GM20000 (cell line): ENCODE measurements at regions not wholly inside any gene's neighbourhood (a gene's known extent, or its start where the extent isn't known, plus 50 kb on each side); places are given as distances from the start of the nearest gene placed in this dataset.
"Not testable (repeated sequence)": the region's sequence is repeated elsewhere in the genome, so short reads cannot be mapped to it uniquely, and the experiment has no call there.

ENCODE experiments used
- DNase-seq: peaks from one replicate; pipeline ENCODE4 v3.0.0; 2012; ENCODE audit warnings: low spot score
- CTCF ChIP-seq: IDR thresholded peaks from 2 replicates; pipeline ENCODE4 v1.5.1; 2012; ENCODE audit warnings: mild to moderate bottlenecking, control low read depth; ENCODE audit errors: extremely low read depth, missing control alignments

GRCh38 chr11:81819462-81819861 is 914.2 kb downstream of the FAM181B start:
- no peak for DNase-seq
- no peak for TF ChIP-seq CTCF

GRCh38 chr11:81804858-81805257 is 928.8 kb downstream of the FAM181B start:
- no peak for DNase-seq
- no peak for TF ChIP-seq CTCF

- TF ChIP-seq CTCF, result no peak
Observed at GRCh38 chr11:81802591-81802990, 931.1 kb downstream of the FAM181B start.

GRCh38 chr11:81792416-81792815 is 941.2 kb downstream of the FAM181B start:
- no peak for DNase-seq
- TF ChIP-seq CTCF, result no peak

More at GRCh38 chr11:81802591-81802990, 931.1 kb downstream of the FAM181B start:
- DNase-seq, result no peak

GRCh38 chr11:81787584-81788049 is 946.0 kb downstream of the FAM181B start:
- DNase-seq, result peak; percentile 3
- no peak for TF ChIP-seq CTCF

- DNase-seq, result no peak
- TF ChIP-seq CTCF, result no peak
Observed at GRCh38 chr11:81772166-81772565, 961.5 kb downstream of the FAM181B start.

GRCh38 chr11:81769906-81770305 is 963.8 kb downstream of the FAM181B start:
- not testable (repeated sequence) for DNase-seq

GRCh38 chr11:81756864-81757595 is 976.6 kb downstream of the FAM181B start:
- TF ChIP-seq CTCF, result no peak
- DNase-seq, result no peak
